Lower leg skin (tissue), 3 donors: ENCODE measurements at regions not wholly inside any gene's neighbourhood (a gene's known extent, or its start where the extent isn't known, plus 50 kb on each side); places are given as distances from the start of the nearest gene placed in this dataset.

Experiments used
- POLR2A ChIP-seq, 2 donors: fragments of 450-650 bp; IDR thresholded peaks; one replicate each; pipeline ENCODE4 v1.6.1; 2016 to 2017; ENCODE audit warnings: antibody characterized with exemption in 2 of 2, mild to moderate bottlenecking in 1 of 2, moderate library complexity in 1 of 2
- TF ChIP-seq, protein P1 (sequence below), 3 donors: fragments of 450-650 bp; IDR thresholded peaks; one replicate each; pipeline ENCODE4 v1.5.1; 2016; ENCODE audit warnings: antibody characterized with exemption in 3 of 3, mild to moderate bottlenecking in 3 of 3, moderate library complexity in 2 of 3

DNA sequence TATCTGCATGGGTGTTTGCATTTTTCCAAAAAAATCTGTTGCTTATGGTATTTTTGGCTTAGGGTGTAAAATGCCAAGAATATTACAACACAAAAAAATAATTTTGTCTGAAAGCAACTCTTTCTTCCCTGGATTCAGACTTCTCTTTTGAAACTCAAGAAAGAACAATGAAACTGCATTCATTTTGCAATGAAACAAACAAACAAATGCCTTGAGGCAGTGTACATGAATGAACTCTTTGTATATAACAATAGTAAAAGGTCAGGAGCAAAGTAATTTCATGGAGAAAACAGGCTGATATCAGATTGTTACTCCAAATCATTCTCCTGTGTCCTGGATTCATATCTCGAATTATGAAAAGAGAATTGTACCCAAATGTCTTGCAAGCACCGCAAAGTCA is 301.6 kb upstream of the CDH20 start:
- TF ChIP-seq, protein P1, sequence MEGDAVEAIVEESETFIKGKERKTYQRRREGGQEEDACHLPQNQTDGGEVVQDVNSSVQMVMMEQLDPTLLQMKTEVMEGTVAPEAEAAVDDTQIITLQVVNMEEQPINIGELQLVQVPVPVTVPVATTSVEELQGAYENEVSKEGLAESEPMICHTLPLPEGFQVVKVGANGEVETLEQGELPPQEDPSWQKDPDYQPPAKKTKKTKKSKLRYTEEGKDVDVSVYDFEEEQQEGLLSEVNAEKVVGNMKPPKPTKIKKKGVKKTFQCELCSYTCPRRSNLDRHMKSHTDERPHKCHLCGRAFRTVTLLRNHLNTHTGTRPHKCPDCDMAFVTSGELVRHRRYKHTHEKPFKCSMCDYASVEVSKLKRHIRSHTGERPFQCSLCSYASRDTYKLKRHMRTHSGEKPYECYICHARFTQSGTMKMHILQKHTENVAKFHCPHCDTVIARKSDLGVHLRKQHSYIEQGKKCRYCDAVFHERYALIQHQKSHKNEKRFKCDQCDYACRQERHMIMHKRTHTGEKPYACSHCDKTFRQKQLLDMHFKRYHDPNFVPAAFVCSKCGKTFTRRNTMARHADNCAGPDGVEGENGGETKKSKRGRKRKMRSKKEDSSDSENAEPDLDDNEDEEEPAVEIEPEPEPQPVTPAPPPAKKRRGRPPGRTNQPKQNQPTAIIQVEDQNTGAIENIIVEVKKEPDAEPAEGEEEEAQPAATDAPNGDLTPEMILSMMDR (IDR thresholded peaks at IDR 0.05), result no peak
- no peak for TF ChIP-seq POLR2A (IDR thresholded peaks at IDR 0.05)
